NCI-H1092 treated with DMSO at 0.1 percent for 48 hours (cell line): ENCODE measurements at regions not wholly inside any gene's neighbourhood (a gene's known extent, or its start where the extent isn't known, plus 50 kb on each side); places are given as distances from the start of the nearest gene placed in this dataset.
"Not testable (repeated sequence)": the region's sequence is repeated elsewhere in the genome, so short reads cannot be mapped to it uniquely, and the experiment has no call there.

Experiments
- DNase-seq: peaks from one replicate; lab custom pipeline; 2025; lab: John Stamatoyannopoulos, UW

DNA sequence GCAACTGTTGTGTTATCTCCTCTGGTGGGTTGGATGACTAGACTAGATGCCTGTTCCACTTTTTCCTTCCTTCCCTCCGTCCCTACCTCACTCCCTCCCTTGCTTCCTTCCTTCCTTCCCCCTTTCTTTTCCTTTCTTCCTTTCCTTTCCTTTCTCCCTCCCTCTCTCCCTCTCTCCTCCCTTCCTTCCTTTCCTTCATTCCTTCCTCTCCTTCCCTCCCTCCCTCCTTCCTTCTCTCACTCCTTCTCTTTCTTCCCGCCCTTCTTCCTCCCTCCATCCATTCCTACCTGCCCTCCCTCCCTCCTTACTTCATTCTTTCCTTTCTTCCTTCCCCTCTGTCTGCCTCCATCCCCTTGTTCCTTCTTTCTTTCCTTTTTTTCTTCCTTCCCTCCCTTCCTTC is 1045.3 kb downstream of the OTOL1 start:
- no peak for DNase-seq

DNA sequence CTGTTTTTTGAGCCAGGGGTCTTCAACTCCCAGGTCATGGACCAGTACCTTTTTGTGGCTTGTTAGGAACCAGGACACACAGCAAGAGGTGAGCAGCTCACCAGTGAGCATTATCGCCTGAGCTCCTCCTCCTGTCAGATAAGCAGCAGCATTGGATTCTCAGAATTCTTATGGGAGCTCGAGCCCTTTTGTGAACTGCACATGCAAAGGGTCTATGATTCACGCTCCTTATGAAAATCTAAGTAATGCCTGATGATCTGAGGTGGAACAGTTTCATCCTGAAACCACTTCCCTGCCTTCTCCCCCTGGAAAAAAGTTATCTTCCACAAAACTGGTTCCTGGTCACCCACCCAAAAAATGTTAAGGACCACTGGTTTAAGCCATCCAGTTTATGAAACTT is 1047.6 kb downstream of the OTOL1 start:
- no peak for DNase-seq

DNA sequence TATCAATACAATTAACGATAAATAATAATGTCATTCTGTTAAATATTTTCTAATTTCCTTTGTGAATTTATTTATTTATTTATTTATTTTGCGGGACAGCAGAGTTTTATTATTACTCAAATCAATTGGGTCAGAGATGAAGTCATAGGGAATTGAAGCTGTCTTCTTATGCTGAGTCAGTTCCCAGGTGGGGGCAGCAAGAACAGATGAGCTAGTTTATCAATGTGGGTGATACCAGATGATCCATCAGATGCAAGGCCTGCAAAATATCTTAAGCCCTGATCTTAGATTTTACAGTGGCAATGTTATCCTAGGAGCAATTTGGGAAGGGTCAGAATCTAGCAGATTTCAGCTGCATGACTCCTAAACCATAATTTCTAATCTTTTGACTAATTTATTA is 1050.3 kb downstream of the OTOL1 start:
- DNase-seq, result no peak

- DNase-seq, result no peak
Observed at GRCh38 chr3:162547321-162547720, 1050.7 kb downstream of the OTOL1 start.

DNA sequence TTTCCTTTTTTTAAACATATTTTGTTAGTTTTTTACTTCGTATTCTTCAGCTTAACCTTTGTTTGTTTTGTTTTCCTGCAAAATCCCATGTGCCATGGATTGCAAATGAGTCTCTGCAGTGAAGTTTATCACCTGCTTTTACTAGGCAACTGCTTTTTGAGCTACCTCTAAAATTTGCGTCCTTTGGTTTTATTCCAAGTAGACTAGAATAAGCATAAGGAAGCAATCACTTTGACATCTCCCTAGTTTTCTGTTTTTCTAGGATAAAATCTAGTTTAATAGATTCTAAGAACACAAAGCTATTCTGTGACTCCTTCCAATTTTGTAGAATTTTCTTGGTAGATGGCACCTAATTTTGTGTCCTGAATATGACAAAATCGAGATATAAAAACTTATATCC is 1059.2 kb downstream of the OTOL1 start:
- no peak for DNase-seq

GRCh38 chr3:162558016-162558415 is 1061.4 kb downstream of the OTOL1 start:
- no peak for DNase-seq

- DNase-seq, result no peak
Observed at GRCh38 chr3:162568706-162569105, 1072.1 kb downstream of the OTOL1 start.

- DNase-seq, result no peak
Observed at GRCh38 chr3:162569314-162569713, 1072.7 kb downstream of the OTOL1 start.

GRCh38 chr3:162584986-162585385 is 1088.4 kb downstream of the OTOL1 start:
- no peak for DNase-seq

DNA sequence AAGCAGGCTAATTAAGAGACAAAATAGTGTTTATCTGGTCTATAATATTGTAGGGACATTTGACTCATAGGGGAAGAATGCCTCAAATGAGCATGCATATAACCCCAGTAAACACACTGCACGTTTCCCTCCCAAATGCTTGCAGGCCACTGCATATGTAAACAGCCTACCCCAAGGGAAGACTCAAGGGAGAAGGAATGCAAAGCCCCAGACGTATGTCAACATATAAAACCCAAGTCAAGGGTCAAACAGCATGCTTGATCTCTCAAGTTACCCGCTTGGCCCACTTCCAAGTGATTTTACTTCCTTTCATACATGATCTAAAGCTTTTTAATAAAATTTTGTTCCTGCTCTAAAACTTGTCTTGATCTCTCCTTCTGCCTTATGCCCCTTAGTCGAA is 1090.0 kb downstream of the OTOL1 start:
- no peak for DNase-seq

DNA sequence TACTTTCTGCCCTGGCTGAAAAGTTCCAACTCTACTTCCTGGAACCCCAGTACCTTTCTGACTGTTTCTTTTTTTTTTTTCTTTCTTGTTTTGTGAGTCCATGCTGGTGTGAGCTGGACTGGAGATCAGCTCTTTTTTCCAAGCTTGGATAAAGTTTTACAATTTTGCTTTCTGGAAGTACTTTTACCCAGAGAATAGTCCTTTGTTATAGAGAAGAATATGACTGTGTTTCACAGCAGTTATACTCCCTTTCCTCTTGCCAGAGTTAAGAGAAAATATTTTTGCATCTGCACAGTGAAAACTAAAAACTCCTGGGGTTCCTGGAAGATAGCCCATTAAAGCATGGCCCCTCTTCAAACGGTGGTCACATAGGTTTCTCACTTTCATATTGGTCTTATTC is 1100.6 kb downstream of the OTOL1 start:
- no peak for DNase-seq

GRCh38 chr3:162598500-162598899 is 1101.9 kb downstream of the OTOL1 start:
- DNase-seq, result peak; percentile 95

- peak; percentile 48 for DNase-seq
Observed at GRCh38 chr3:162599742-162600141, 1103.1 kb downstream of the OTOL1 start.

- DNase-seq, result no peak
Observed at GRCh38 chr3:162601101-162601670, 1104.6 kb downstream of the OTOL1 start.

DNA sequence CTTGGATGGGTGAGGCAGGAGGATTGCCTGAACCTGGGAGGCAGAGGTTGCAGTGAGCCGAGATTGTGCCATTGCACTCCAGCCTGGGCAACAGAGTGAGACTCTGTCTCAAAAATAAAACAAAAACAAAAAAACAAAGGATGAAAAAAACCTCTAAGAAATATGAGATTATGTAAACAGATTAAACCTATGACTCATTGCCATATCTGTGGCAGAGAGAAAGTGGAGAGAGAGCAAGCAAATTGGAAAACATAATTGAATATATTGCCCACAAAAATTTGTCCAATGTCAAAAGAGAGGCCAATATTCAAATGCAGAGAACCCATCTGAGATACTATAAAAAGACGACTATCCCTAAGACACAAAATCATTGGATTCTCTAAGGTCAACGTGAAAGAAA is 1106.0 kb downstream of the OTOL1 start:
- DNase-seq, result no peak

DNA sequence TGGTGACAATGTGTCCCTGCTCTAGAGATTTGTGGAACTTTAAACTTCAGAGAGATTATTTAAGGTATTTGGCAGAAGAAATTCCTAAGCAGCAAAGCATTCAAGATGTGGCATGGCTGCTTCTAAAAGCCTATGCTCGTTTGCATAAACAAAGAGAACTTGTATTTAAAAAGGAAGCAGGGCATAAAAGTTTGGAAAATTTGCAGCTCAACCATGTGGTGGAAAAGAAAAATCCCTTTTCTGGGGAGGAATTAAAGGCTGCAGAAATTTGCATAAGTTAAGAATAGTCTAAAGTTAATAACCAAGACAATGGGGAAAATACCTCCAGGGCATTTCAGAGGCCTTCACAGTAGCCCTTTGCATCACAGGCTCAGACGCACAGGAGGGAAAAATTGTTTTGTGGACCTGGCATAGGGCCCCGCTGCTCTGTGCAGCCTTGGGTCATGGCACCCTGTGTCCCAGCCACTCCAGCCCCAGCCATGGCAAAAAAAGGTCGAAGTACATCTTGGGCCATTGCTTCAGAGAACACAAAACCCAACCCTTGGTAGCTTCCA is 1109.1 kb downstream of the OTOL1 start:
- no peak for DNase-seq

- no peak for DNase-seq
Observed at GRCh38 chr3:162610261-162610660, 1113.7 kb downstream of the OTOL1 start.

DNA sequence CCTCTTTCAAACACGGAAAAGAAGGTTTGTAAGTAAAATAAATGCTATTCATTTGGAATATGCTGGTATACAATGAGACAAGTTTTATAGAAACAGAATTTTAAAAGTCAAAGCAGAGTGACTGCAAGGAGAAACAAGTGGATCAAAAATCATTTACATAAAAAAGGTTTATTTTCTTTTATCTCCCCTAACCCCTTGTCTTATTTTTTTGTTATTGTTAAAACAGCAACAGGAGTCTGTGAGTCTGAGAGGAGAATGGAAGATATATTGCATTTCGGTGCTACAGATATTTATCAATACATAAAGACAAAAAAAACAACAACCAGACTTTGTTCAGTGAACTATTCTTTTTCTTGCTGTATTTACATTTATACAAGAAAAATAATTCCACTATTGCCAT is 1116.4 kb downstream of the OTOL1 start:
- no peak for DNase-seq

- peak; percentile 86 for DNase-seq
Observed at GRCh38 chr3:162626172-162626571, 1129.6 kb downstream of the OTOL1 start.

GRCh38 chr3:162628531-162628930 is 1131.9 kb downstream of the OTOL1 start:
- no peak for DNase-seq

DNA sequence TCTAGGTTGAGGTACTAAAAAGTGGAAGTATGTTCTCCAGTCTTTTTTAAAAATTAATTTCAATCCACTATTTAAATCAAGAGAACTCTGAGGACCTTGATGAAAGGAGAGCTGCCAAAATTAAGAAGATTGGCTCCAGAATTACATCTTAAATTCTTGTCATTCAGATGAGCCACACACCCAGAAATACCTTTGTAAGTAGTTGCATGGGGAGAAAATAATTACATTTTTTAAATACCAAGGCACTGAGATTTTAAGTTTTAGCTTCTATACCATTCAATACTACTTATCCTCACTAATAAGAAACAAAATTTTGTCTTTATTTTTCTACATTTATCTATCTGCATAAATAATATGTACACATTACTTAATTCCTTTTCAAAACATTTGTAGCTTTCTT is 1132.8 kb downstream of the OTOL1 start:
- DNase-seq, result no peak

DNA sequence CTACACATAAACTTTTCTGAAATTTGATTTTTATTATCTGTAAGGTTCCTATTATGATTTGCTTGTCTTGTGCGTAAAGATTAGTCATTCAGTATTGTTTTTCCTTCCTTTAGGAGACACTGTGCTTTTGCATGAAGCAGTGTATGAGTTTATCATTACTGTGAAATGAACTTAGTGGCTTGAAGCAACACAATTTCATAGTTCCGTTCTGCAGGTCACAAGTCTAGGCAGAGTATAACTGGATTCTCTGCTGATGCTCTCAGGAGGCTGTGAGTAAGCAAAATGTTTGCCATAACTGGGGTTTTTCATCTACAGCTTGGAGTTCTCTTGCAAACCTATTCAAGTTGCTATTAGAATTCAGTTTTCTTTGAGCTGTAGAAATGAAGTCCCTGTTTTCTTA is 1136.1 kb downstream of the OTOL1 start:
- DNase-seq, result no peak

DNA sequence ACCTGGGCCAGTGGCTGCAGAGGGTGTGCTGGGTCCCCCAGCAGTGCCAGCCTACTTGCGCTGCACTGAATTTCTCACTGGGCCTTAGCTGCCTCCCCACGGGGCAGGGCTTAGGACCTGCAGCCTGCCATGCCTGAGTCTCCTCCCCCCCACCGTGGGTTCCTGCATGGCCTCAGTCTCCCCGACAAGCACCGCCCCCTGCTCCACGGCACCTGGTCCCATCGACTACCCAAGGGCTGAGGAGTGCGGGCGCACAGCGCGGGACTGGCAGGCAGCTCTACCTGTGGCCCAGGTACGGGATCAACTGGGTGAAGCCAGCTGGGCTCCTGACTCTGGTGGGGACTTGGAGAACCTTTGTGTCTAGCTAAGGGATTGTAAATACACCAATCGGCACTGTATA is 1143.6 kb downstream of the OTOL1 start:
- DNase-seq, result not testable (repeated sequence)

DNA sequence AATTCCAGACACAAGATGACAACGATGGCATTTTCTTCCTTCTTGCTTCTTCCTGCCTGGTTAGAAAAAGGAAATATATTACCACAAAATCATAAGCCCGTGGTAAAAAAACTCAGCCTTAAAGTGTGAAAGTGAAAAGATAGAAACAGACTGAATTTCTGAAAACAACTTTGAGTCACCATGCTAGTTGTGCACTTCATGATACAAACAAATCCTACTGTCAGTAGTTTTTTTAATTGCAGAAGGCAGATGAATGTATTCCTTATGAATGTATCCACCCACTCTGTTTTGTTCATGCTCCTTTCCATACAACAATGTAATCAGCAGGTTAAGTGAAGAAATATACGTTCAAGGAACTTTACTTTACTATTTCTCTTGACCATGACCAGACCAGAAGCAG is 1144.7 kb downstream of the OTOL1 start:
- no peak for DNase-seq

DNA sequence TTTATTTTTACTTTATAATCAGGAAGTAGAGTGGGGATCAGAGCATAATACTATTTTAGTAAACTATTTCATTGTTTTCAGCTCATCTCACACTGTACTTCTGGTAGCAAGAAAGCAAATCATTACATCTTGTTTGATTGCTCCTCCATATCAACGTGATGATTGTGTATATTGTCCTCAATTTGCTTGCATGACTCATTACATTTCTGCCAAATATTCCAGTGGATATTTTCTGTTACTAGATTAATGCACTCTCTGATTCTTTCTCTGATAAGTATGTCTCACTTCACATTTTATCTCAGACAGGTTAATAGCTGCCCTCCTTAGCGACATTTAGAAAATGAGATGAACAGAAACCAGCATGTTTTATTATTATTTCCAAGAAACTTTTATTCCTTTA is 1145.3 kb downstream of the OTOL1 start:
- no peak for DNase-seq
